HFFc6 (cell line): ENCODE measurements at regions not wholly inside any gene's neighbourhood (a gene's known extent, or its start where the extent isn't known, plus 50 kb on each side); places are given as distances from the start of the nearest gene placed in this dataset.

Experiments used
- DNase-seq: peaks from one replicate; pipeline ENCODE4 v3.0.0-alpha.2; 2018
- H3K27ac Mint-ChIP-seq: 2 replicates; pipeline ENCODE4 v1.8.0; 2020; ENCODE audit warnings: mild to moderate bottlenecking, mixed read lengths
- H3K27me3 Mint-ChIP-seq: 2 replicates; pipeline ENCODE4 v1.8.0; 2021; ENCODE audit warnings: mild to moderate bottlenecking, moderate library complexity, mixed read lengths; ENCODE audit not compliant: insufficient read depth
- H3K36me3 Mint-ChIP-seq: 2 replicates; pipeline ENCODE4 v1.8.0; 2021; ENCODE audit warnings: low read depth, mixed read lengths
- H3K4me1 Mint-ChIP-seq: 2 replicates; pipeline ENCODE4 v1.8.0; 2020; ENCODE audit warnings: low read depth, mixed read lengths
- H3K4me3 Mint-ChIP-seq: 2 replicates; pipeline ENCODE4 v1.8.0; 2020; ENCODE audit warnings: mild to moderate bottlenecking, moderate library complexity, mixed read lengths
- H3K9me3 Mint-ChIP-seq: 2 replicates; pipeline ENCODE4 v1.8.0; 2020; ENCODE audit warnings: mild to moderate bottlenecking, mixed read lengths
- CTCF ChIP-seq: fragments of 200-600 bp; sonication (generic); IDR thresholded peaks from 2 replicates; pipeline ENCODE4 v1.5.0; 2021; ENCODE audit warnings: antibody characterized with exemption, mild to moderate bottlenecking

- Mint-ChIP-seq H3K4me3 (no peak overlapping the region), H3K27ac (no peak overlapping the region), H3K27me3 (no peaks in the 10 kb centered on the region), H3K9me3 (peaks cover 21% of the 10 kb centered on the region), H3K4me1 (no peaks in the 10 kb centered on the region), H3K36me3 (no peaks in the 10 kb centered on the region)
- DNase-seq = no peak
- no peak for TF ChIP-seq CTCF
These were observed 1089.9 kb upstream of the SLC39A10 start for GRCh38 chr2:194566907-194567660.

DNA sequence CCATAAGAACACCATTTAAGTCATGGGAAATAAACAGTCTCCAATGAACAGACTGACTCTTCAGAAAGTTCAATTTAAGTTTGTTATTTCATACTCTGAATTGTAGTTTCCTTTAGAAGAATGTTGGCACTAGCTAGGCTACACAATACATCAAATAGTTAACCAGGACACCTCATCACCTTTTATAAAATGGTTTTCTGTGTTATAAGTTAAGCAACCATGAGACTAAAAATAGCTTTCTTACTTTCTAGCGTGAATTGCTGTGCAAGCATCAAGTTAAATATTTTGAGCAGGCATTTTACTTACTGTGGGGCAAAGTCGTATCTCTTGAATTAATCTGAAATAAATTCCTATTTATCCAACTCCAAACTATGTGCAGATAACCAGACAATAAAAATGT, 1092.6 kb upstream of the SLC39A10 start:
- H3K4me1 Mint-ChIP-seq = no peaks in the 10 kb centered on the region
- TF ChIP-seq CTCF = no peak
- no peak overlapping the region for H3K4me3 Mint-ChIP-seq
- DNase-seq = no peak
- H3K27me3 Mint-ChIP-seq = no peaks in the 10 kb centered on the region
- H3K36me3 Mint-ChIP-seq = no peaks in the 10 kb centered on the region
- H3K9me3 Mint-ChIP-seq = peaks cover 30% of the 10 kb centered on the region
- H3K27ac Mint-ChIP-seq = no peak overlapping the region

DNA sequence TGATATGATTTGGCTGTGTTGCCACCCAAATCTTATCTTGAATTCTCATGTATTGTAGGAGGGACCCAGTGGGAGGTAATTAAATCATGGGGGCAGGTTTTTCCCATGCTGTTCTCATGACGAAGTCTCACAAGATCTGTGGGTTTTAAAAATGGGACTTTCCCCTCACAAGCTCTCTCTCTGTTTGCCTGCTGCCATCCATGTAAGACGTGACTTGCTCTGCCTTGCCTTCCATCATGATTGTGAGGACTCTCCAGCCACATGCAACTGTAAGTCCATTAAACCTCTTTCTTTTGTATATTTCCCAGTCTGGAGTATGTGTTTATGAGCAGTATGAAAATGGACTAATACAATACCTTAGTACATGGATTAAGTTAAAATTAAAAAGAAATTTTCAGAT, 1094.7 kb upstream of the SLC39A10 start:
- no peak overlapping the region for H3K4me3 Mint-ChIP-seq
- H3K27ac Mint-ChIP-seq = no peak overlapping the region
- H3K27me3 Mint-ChIP-seq = no peaks in the 10 kb centered on the region
- H3K9me3 Mint-ChIP-seq = peaks cover 27% of the 10 kb centered on the region
- H3K36me3 Mint-ChIP-seq = no peaks in the 10 kb centered on the region
- DNase-seq = no peak
- no peak for TF ChIP-seq CTCF
- no peaks in the 10 kb centered on the region for H3K4me1 Mint-ChIP-seq

GRCh38 chr2:194559964-194560363, 1097.1 kb upstream of the SLC39A10 start:
- no peak overlapping the region for H3K27ac Mint-ChIP-seq
- no peaks in the 10 kb centered on the region for H3K27me3 Mint-ChIP-seq
- H3K36me3 Mint-ChIP-seq = no peaks in the 10 kb centered on the region
- no peaks in the 10 kb centered on the region for H3K4me1 Mint-ChIP-seq
- DNase-seq = no peak
- H3K4me3 Mint-ChIP-seq = no peak overlapping the region
- H3K9me3 Mint-ChIP-seq = peaks cover 21% of the 10 kb centered on the region
- TF ChIP-seq CTCF = no peak

- no peaks in the 10 kb centered on the region for H3K27me3 Mint-ChIP-seq
- H3K9me3 Mint-ChIP-seq = peaks cover 24% of the 10 kb centered on the region
- no peaks in the 10 kb centered on the region for H3K36me3 Mint-ChIP-seq
- DNase-seq = no peak
- no peak overlapping the region for H3K4me3 Mint-ChIP-seq
- no peak for TF ChIP-seq CTCF
- no peaks in the 10 kb centered on the region for H3K4me1 Mint-ChIP-seq
- no peak overlapping the region for H3K27ac Mint-ChIP-seq
These were observed 1097.5 kb upstream of the SLC39A10 start for GRCh38 chr2:194559523-194559922.

DNA sequence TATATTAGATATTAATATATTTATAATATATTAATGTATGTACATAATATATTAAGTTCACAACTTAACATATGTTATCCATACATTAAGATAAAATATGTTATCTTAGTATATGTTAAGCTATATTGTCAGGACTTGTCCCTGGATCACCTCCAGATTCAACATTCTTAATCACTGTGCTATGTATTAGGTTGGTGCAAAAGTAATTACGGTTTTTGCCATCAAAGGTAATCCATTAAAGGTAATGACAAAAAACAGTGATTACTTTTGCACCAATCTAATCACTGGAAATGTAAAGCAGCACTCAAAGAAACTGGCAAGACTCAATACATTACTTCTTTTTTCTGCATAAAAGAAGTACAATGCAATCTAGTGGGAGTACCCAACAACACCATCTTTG, 1099.0 kb upstream of the SLC39A10 start:
- H3K27me3 Mint-ChIP-seq = no peaks in the 10 kb centered on the region
- H3K9me3 Mint-ChIP-seq = peaks cover 35% of the 10 kb centered on the region
- H3K4me3 Mint-ChIP-seq = no peak overlapping the region
- H3K36me3 Mint-ChIP-seq = no peaks in the 10 kb centered on the region
- H3K4me1 Mint-ChIP-seq = no peaks in the 10 kb centered on the region
- no peak for TF ChIP-seq CTCF
- H3K27ac Mint-ChIP-seq = no peak overlapping the region
- no peak for DNase-seq
